ENCODE measurements at regions not wholly inside any gene's neighbourhood (a gene's known extent, or its start where the extent isn't known, plus 50 kb on each side); places are given as distances from the start of the nearest gene placed in this dataset.

- TF ChIP-seq CTCF (conservative IDR thresholded peaks at IDR 0.05 in 1 of 2, IDR thresholded peaks at IDR 0.05 in 1 of 2; ENCODE audit: low read depth in 1 of 2, low read length in 2 of 2) = no peak
- TF ChIP-seq EZH2 (IDR thresholded peaks at IDR 0.05; ENCODE audit: low read length, missing control alignments) = no peak
Measured at GRCh38 chr6:95413789-95414188, 163.5 kb upstream of the MANEA start.
